ENCODE measurements at regions not wholly inside any gene's neighbourhood (a gene's known extent, or its start where the extent isn't known, plus 50 kb on each side); places are given as distances from the start of the nearest gene placed in this dataset.

GRCh38 chr4:54843946-54844345 is 186.2 kb downstream of the KIT start:
- TF ChIP-seq, protein P1, sequence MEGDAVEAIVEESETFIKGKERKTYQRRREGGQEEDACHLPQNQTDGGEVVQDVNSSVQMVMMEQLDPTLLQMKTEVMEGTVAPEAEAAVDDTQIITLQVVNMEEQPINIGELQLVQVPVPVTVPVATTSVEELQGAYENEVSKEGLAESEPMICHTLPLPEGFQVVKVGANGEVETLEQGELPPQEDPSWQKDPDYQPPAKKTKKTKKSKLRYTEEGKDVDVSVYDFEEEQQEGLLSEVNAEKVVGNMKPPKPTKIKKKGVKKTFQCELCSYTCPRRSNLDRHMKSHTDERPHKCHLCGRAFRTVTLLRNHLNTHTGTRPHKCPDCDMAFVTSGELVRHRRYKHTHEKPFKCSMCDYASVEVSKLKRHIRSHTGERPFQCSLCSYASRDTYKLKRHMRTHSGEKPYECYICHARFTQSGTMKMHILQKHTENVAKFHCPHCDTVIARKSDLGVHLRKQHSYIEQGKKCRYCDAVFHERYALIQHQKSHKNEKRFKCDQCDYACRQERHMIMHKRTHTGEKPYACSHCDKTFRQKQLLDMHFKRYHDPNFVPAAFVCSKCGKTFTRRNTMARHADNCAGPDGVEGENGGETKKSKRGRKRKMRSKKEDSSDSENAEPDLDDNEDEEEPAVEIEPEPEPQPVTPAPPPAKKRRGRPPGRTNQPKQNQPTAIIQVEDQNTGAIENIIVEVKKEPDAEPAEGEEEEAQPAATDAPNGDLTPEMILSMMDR (IDR thresholded peaks at IDR 0.05), result no peak
- no peak for TF ChIP-seq EZH2 (IDR thresholded peaks at IDR 0.05; ENCODE audit: borderline replicate concordance, insufficient read depth, low read depth, low read length, poor library complexity, severe bottlenecking)

All from B cell (primary cell).